SK-N-MC (cell line): ENCODE measurements at regions not wholly inside any gene's neighbourhood (a gene's known extent, or its start where the extent isn't known, plus 50 kb on each side); places are given as distances from the start of the nearest gene placed in this dataset.

ENCODE experiments used
- DNase-seq: peaks from one replicate; pipeline ENCODE4 v3.0.0-alpha.2; 2011; ENCODE audit warnings: low read depth, low spot score
- H3K27ac ChIP-seq: fragments of 200-600 bp; sonication (generic); 2 replicates; pipeline ENCODE4 v1.5.1; 2016; ENCODE audit warnings: mixed run types
- H3K36me3 ChIP-seq: fragments of 200-600 bp; sonication (generic); 2 replicates; pipeline ENCODE4 v1.6.1; 2017; ENCODE audit warnings: antibody characterized with exemption, low read length, mixed read lengths; ENCODE audit not compliant: insufficient read depth
- H3K4me3 ChIP-seq: fragments of 200-600 bp; sonication (generic); 2 replicates; pipeline ENCODE4 v1.5.1; 2016
- H3K9ac ChIP-seq: fragments of 200-600 bp; sonication (generic); 2 replicates; pipeline ENCODE4 v1.8.0; 2017; ENCODE audit warnings: mixed run types, mixed read lengths; ENCODE audit not compliant: insufficient read length
- H3K9me3 ChIP-seq: fragments of 200-600 bp; sonication (generic); 2 replicates; pipeline ENCODE4 v1.6.1; 2017; ENCODE audit warnings: low read depth, mild to moderate bottlenecking, antibody characterized with exemption, low read length, moderate library complexity, mixed read lengths
- EZH2 ChIP-seq: fragments of 200-600 bp; sonication (generic); IDR thresholded peaks from one replicate; pipeline ENCODE4 v1.6.1; 2017; ENCODE audit warnings: antibody characterized with exemption
- FOXP2 ChIP-seq: optimal IDR thresholded peaks from 2 replicates; pipeline ENCODE3; 2011; ENCODE audit warnings: mild to moderate bottlenecking, moderate library complexity; ENCODE audit not compliant: insufficient read depth; ENCODE audit errors: extremely low read length, control extremely low read depth
- POLR2AphosphoS5 ChIP-seq: IDR thresholded peaks from 2 replicates; pipeline ENCODE4 v1.6.1; 2012; ENCODE audit warnings: mild to moderate bottlenecking, low read depth, low read length, borderline replicate concordance

DNA sequence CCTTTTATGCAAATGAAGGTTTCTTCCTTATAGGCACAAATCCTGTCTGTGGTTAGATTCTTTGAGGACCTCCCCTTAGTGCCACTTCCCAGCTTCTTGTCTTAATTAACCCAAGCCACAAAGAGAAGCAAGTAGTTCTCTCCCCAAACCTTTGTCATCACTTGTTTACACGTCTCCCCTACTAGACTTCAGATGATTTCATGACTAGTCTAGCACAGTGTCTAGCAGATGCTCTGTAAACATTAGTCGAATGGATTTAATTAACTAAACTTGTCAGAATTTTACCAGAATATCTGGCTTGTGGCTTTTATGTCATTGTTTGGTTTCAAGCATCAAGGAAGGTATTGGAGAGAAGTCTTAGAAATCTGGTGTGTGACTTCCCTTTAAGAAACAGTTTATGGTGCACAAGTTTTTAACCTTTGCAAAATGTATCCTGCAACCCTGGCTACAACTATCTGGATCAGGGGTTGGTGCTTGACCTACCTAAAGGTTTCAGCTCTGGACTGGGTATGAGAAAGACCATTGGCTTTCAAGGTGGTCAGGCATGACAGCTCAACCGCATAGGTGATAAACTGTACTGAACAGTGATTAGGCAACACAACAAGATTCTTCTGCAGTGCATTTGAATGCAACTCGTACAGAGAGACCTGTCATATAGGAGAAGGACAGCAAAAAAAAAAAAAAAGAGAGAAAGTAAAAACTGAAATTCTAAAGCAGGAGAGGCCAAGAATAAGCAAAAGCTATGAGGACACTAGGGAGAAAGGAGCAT lies 93.2 kb upstream of the CCDC150 start:
- Histone ChIP-seq H3K9me3 (no peaks in the 10 kb centered on the region), H3K27ac (no peak overlapping the region), H3K36me3 (no peaks in the 10 kb centered on the region), H3K4me3 (no peak overlapping the region), H3K9ac (no peak overlapping the region)
- no peak for DNase-seq
- no peak for TF ChIP-seq POLR2AphosphoS5
- TF ChIP-seq FOXP2, result no peak
- no peak for TF ChIP-seq EZH2

DNA sequence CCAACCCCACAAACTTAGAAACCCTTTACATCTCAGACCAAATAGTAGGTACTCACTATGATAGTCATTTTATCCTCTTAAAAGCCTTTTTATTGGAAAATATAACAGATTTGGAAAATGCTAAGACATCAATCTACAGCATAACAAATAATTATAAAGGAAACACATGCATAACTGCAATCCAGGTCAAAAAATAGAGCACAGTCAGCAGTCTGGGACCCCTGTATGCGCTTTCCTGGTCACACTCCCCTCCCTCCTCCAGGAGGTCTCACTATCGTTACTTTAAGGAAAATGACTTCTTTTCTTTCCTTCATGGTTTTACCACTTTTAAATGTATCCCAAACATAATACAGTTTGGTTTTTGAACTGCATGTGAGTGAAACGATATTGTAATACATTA lies 90.5 kb upstream of the CCDC150 start:
- no peak for TF ChIP-seq EZH2
- TF ChIP-seq FOXP2, result no peak
- TF ChIP-seq POLR2AphosphoS5, result no peak
- Histone ChIP-seq H3K27ac (no peak overlapping the region), H3K36me3 (no peaks in the 10 kb centered on the region), H3K4me3 (no peak overlapping the region), H3K9ac (no peak overlapping the region), H3K9me3 (no peaks in the 10 kb centered on the region)
- DNase-seq, result no peak

DNA sequence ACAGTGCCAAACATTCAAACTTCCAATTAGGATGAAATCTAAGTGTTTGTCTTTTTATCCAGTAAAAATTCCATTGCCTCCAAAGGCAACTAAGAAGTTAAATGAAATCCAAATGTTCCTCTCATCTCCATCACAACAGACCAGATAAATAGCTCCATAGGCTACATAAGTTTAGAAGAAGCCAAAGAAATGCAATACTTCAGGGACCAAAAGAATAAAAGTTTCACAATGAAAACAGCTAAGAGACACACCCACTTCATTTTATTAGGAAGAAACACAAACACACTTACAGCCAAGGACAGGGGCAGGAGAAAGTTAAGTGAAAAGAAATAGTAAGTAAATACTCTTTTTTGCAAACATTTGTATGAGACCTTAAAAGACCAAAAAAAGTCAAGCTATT lies 88.5 kb upstream of the CCDC150 start:
- no peaks in the 10 kb centered on the region for H3K9me3 ChIP-seq
- no peak for TF ChIP-seq EZH2
- no peak for TF ChIP-seq FOXP2

DNA sequence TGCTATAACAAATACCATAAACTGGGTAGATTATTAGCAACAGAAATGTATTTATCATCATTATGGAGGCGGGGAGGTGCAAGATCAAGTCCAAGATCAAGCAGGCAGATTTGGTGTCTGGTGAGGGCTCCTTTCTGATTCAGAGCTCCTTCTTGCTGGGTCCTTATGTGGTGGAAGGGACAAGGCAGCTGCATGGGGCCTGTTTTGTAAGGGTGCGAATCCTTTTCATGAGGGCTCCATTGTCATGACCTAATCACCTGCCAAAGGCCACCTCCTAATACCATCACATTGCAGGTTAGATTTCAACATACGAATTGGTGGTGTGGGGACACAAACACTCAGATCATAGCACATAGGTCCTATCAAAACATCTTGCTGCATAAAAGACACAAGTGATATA lies 84.4 kb upstream of the CCDC150 start:
- Histone ChIP-seq H3K9me3 (no peaks in the 10 kb centered on the region), H3K27ac (no peak overlapping the region), H3K36me3 (no peaks in the 10 kb centered on the region), H3K9ac (no peak overlapping the region), H3K4me3 (no peak overlapping the region)
- DNase-seq, result no peak
- TF ChIP-seq EZH2, result no peak
- TF ChIP-seq POLR2AphosphoS5, result no peak
- TF ChIP-seq FOXP2, result no peak

More for the DNA sequence above, 88.5 kb upstream of the CCDC150 start:
- no peak overlapping the region for H3K27ac ChIP-seq
- DNase-seq, result no peak
- no peak overlapping the region for H3K4me3 ChIP-seq
- no peak overlapping the region for H3K9ac ChIP-seq
- no peaks in the 10 kb centered on the region for H3K36me3 ChIP-seq

DNA sequence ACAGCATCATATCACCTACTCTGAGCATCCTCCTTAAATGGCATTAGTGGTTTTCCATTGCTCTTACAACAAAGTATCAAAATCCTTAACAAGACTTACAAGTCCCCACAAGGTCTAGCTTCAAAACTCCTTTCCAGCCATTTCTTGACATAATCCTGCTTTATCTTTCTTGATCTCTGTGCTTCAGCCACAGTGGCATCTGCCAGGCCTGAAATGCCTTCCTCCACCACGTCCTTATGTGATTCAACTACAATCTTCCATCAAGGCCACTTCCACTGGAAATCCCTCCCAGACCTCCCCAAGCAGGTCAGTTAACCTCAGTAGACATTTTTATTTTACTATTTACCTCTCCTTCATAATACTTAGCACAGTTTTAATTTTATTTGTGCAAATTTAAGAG lies 83.8 kb upstream of the CCDC150 start:
- no peak overlapping the region for H3K9ac ChIP-seq
- TF ChIP-seq POLR2AphosphoS5 (no peak), EZH2 (no peak), FOXP2 (no peak)
- H3K36me3 ChIP-seq, result no peaks in the 10 kb centered on the region

DNA sequence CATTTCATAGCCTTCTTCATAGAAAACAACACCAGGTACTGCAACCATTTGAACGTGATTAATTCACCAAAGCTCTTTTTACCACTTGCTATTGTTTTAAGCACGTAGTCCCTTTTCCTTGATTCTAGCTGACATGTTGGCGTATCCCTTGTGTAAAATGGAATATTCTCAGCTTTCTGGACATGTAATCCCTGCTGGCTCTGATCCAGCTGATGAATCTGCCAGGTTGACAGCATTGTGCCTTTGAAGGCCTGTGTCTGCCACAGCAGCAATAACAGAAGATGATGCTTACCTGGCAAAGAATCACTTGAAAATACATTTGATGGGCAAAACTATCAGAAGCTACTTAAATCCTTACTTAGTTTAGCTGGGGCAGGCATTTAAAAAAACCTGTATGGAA lies 81.0 kb upstream of the CCDC150 start:
- Histone ChIP-seq H3K27ac (no peak overlapping the region), H3K36me3 (no peaks in the 10 kb centered on the region), H3K9me3 (no peaks in the 10 kb centered on the region), H3K4me3 (no peak overlapping the region), H3K9ac (no peak overlapping the region)
- no peak for TF ChIP-seq POLR2AphosphoS5
- TF ChIP-seq EZH2, result no peak
- no peak for TF ChIP-seq FOXP2
- DNase-seq, result no peak

More for the DNA sequence above, 83.8 kb upstream of the CCDC150 start:
- Histone ChIP-seq H3K9me3 (no peaks in the 10 kb centered on the region), H3K4me3 (no peak overlapping the region), H3K27ac (no peak overlapping the region)
- no peak for DNase-seq

DNA sequence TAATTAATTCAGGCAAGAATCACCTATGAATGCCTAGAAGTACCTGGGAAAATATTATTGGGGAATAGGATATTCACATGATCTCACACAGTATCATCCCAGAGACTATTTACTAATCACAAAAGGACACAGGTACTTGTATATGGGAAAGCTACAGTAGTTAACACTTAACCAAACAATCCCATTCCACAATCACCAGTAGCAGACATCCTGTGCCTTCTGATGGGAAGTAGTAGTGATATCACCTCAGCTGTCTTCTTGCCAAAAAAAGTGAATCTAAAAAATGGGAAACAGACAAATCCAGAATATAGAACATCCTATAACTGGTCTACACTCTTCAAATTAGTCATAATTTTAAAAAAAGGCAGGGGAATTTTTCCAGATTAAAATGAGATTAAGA lies 75.6 kb upstream of the CCDC150 start:
- DNase-seq, result no peak
- no peak for TF ChIP-seq EZH2
- no peak for TF ChIP-seq POLR2AphosphoS5
- no peak for TF ChIP-seq FOXP2
- Histone ChIP-seq H3K9ac (no peak overlapping the region), H3K27ac (no peak overlapping the region), H3K4me3 (no peak overlapping the region), H3K9me3 (no peaks in the 10 kb centered on the region), H3K36me3 (no peaks in the 10 kb centered on the region)

DNA sequence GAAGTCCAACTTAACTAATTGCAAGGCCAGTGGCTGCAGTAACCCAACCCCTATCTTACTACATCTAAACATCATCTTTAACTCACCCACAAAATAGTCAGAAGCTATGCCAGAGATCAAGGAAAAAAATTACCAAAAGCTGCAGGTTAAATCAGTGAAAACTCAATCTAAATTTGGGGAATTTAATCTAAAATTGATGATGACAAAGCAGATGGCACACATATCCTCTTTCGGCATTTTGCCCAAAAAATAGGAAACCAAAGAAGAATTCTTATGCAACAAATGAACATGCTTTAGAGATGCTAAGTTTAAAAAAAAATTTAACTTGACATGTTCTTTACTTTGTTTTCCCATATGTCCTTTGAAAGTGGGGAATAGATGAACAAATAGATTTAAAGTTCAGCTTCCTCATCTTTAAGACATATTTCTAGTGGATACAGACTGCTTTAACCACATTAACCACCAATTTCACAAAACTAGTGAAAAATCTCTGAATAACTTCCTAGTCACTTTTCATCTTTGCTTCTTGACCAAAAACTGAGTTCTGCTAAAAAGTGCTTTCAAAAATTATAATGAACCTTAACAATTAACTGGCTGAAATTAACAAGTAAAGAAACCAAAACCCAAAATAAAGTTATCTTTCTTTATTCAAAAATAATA lies 74.3 kb upstream of the CCDC150 start:
- no peaks in the 10 kb centered on the region for H3K36me3 ChIP-seq
- TF ChIP-seq POLR2AphosphoS5 (no peak), FOXP2 (no peak), EZH2 (no peak)
- no peak for DNase-seq
- no peaks in the 10 kb centered on the region for H3K9me3 ChIP-seq
- H3K27ac ChIP-seq, result no peak overlapping the region
- H3K9ac ChIP-seq, result no peak overlapping the region
- no peak overlapping the region for H3K4me3 ChIP-seq
